ENCODE measurements at regions not wholly inside any gene's neighbourhood (a gene's known extent, or its start where the extent isn't known, plus 50 kb on each side); places are given as distances from the start of the nearest gene placed in this dataset.

GRCh38 chr6:164911873-164912580 is 397.4 kb downstream of the C6orf118 start:
- no peaks in the 10 kb centered on the region for H3K36me3 Mint-ChIP-seq (ENCODE audit: low read depth)
- intact Hi-C loops (cut with micrococcal nuclease), result no loop called here
- no peaks in the 10 kb centered on the region for H3K9me3 Mint-ChIP-seq
- H3K4me1 Mint-ChIP-seq (ENCODE audit: low read depth), result no peaks in the 10 kb centered on the region
- no peaks in the 10 kb centered on the region for H3K27me3 Mint-ChIP-seq (ENCODE audit: insufficient read depth)
- H3K4me3 Mint-ChIP-seq, result no peak overlapping the region
- no peak overlapping the region for H3K27ac Mint-ChIP-seq
- no peak for DNase-seq (ENCODE audit: low spot score)

GRCh38 chr6:164911151-164911550 is 398.3 kb downstream of the C6orf118 start:
- no peak overlapping the region for H3K4me3 Mint-ChIP-seq
- no peaks in the 10 kb centered on the region for H3K27me3 Mint-ChIP-seq (ENCODE audit: insufficient read depth)
- H3K36me3 Mint-ChIP-seq (ENCODE audit: low read depth), result no peaks in the 10 kb centered on the region
- no peaks in the 10 kb centered on the region for H3K9me3 Mint-ChIP-seq
- intact Hi-C loops (cut with micrococcal nuclease), result no loop called here
- no peaks in the 10 kb centered on the region for H3K4me1 Mint-ChIP-seq (ENCODE audit: low read depth)
- H3K27ac Mint-ChIP-seq, result no peak overlapping the region
- DNase-seq (ENCODE audit: low spot score), result no peak

- no peaks in the 10 kb centered on the region for H3K27me3 Mint-ChIP-seq (ENCODE audit: insufficient read depth)
- H3K36me3 Mint-ChIP-seq (ENCODE audit: low read depth), result no peaks in the 10 kb centered on the region
- no peak overlapping the region for H3K4me3 Mint-ChIP-seq
- intact Hi-C loops (cut with micrococcal nuclease), result no loop called here
- H3K27ac Mint-ChIP-seq, result no peak overlapping the region
- no peak for DNase-seq (ENCODE audit: low spot score)
- no peaks in the 10 kb centered on the region for H3K9me3 Mint-ChIP-seq
- H3K4me1 Mint-ChIP-seq (ENCODE audit: low read depth), result no peaks in the 10 kb centered on the region
Measured at GRCh38 chr6:164906766-164907165, 402.6 kb downstream of the C6orf118 start.

GRCh38 chr6:164905311-164905710 is 404.1 kb downstream of the C6orf118 start:
- no peak for DNase-seq (ENCODE audit: low spot score)
- Mint-ChIP-seq H3K4me1 (ENCODE audit: low read depth) (no peaks in the 10 kb centered on the region), H3K4me3 (no peak overlapping the region), H3K9me3 (no peaks in the 10 kb centered on the region), H3K36me3 (ENCODE audit: low read depth) (no peaks in the 10 kb centered on the region), H3K27me3 (ENCODE audit: insufficient read depth) (no peaks in the 10 kb centered on the region), H3K27ac (no peak overlapping the region)
- intact Hi-C loops (cut with micrococcal nuclease), result no loop called here

GRCh38 chr6:164898412-164898811 is 411.0 kb downstream of the C6orf118 start:
- intact Hi-C loops (cut with micrococcal nuclease), result no loop called here
- H3K4me1 Mint-ChIP-seq (ENCODE audit: low read depth), result no peaks in the 10 kb centered on the region
- H3K4me3 Mint-ChIP-seq, result no peak overlapping the region
- DNase-seq (ENCODE audit: low spot score), result no peak
- no peaks in the 10 kb centered on the region for H3K27me3 Mint-ChIP-seq (ENCODE audit: insufficient read depth)
- no peak overlapping the region for H3K27ac Mint-ChIP-seq
- peaks cover 21% of the 10 kb centered on the region for H3K9me3 Mint-ChIP-seq
- H3K36me3 Mint-ChIP-seq (ENCODE audit: low read depth), result no peaks in the 10 kb centered on the region

- no peak overlapping the region for H3K27ac Mint-ChIP-seq
- no peaks in the 10 kb centered on the region for H3K36me3 Mint-ChIP-seq (ENCODE audit: low read depth)
- intact Hi-C loops (cut with micrococcal nuclease), result no loop called here
- no peak overlapping the region for H3K4me3 Mint-ChIP-seq
- H3K4me1 Mint-ChIP-seq (ENCODE audit: low read depth), result no peaks in the 10 kb centered on the region
- H3K9me3 Mint-ChIP-seq, result peaks cover 21% of the 10 kb centered on the region
- DNase-seq (ENCODE audit: low spot score), result no peak
- no peaks in the 10 kb centered on the region for H3K27me3 Mint-ChIP-seq (ENCODE audit: insufficient read depth)
Measured at GRCh38 chr6:164897523-164898235, 411.7 kb downstream of the C6orf118 start.

- H3K9me3 Mint-ChIP-seq, result no peaks in the 10 kb centered on the region
- H3K4me1 Mint-ChIP-seq (ENCODE audit: low read depth), result no peaks in the 10 kb centered on the region
- H3K27ac Mint-ChIP-seq, result no peak overlapping the region
- no peaks in the 10 kb centered on the region for H3K36me3 Mint-ChIP-seq (ENCODE audit: low read depth)
- intact Hi-C loops (cut with micrococcal nuclease), result no loop called here
- no peak overlapping the region for H3K4me3 Mint-ChIP-seq
- H3K27me3 Mint-ChIP-seq (ENCODE audit: insufficient read depth), result no peaks in the 10 kb centered on the region
- DNase-seq (ENCODE audit: low spot score), result no peak
Measured at GRCh38 chr6:164889980-164890379, 419.4 kb downstream of the C6orf118 start.

- DNase-seq (ENCODE audit: low spot score), result no peak
- Mint-ChIP-seq H3K9me3 (no peaks in the 10 kb centered on the region), H3K4me1 (ENCODE audit: low read depth) (no peaks in the 10 kb centered on the region), H3K4me3 (no peak overlapping the region), H3K36me3 (ENCODE audit: low read depth) (no peaks in the 10 kb centered on the region), H3K27me3 (ENCODE audit: insufficient read depth) (no peaks in the 10 kb centered on the region), H3K27ac (no peak overlapping the region)
- intact Hi-C loops (cut with micrococcal nuclease), result no loop called here
Measured at GRCh38 chr6:164887660-164888059, 421.7 kb downstream of the C6orf118 start.

GRCh38 chr6:164882236-164882635 is 427.2 kb downstream of the C6orf118 start:
- H3K27me3 Mint-ChIP-seq (ENCODE audit: insufficient read depth), result no peaks in the 10 kb centered on the region
- no peak for DNase-seq (ENCODE audit: low spot score)
- no peak overlapping the region for H3K4me3 Mint-ChIP-seq
- H3K27ac Mint-ChIP-seq, result no peak overlapping the region
- no peaks in the 10 kb centered on the region for H3K9me3 Mint-ChIP-seq
- H3K4me1 Mint-ChIP-seq (ENCODE audit: low read depth), result no peaks in the 10 kb centered on the region
- H3K36me3 Mint-ChIP-seq (ENCODE audit: low read depth), result no peaks in the 10 kb centered on the region
- intact Hi-C loops (cut with micrococcal nuclease), result no loop called here

GRCh38 chr6:164871783-164872182 is 437.6 kb downstream of the C6orf118 start:
- no peak overlapping the region for H3K4me3 Mint-ChIP-seq
- no peak for DNase-seq (ENCODE audit: low spot score)
- H3K36me3 Mint-ChIP-seq (ENCODE audit: low read depth), result no peaks in the 10 kb centered on the region
- intact Hi-C loops (cut with micrococcal nuclease), result no loop called here
- H3K9me3 Mint-ChIP-seq, result peaks cover 14% of the 10 kb centered on the region
- no peaks in the 10 kb centered on the region for H3K4me1 Mint-ChIP-seq (ENCODE audit: low read depth)
- H3K27ac Mint-ChIP-seq, result no peak overlapping the region
- no peaks in the 10 kb centered on the region for H3K27me3 Mint-ChIP-seq (ENCODE audit: insufficient read depth)

GRCh38 chr6:164870164-164870563 is 439.2 kb downstream of the C6orf118 start:
- Mint-ChIP-seq H3K27me3 (ENCODE audit: insufficient read depth) (no peaks in the 10 kb centered on the region), H3K36me3 (ENCODE audit: low read depth) (no peaks in the 10 kb centered on the region), H3K4me3 (no peak overlapping the region), H3K4me1 (ENCODE audit: low read depth) (no peaks in the 10 kb centered on the region), H3K9me3 (peaks cover 23% of the 10 kb centered on the region), H3K27ac (no peak overlapping the region)
- intact Hi-C loops (cut with micrococcal nuclease), result no loop called here
- DNase-seq (ENCODE audit: low spot score), result no peak

GRCh38 chr6:164861967-164862366 is 447.4 kb downstream of the C6orf118 start:
- no peak overlapping the region for H3K27ac Mint-ChIP-seq
- no peaks in the 10 kb centered on the region for H3K27me3 Mint-ChIP-seq (ENCODE audit: insufficient read depth)
- H3K4me1 Mint-ChIP-seq (ENCODE audit: low read depth), result no peaks in the 10 kb centered on the region
- no peaks in the 10 kb centered on the region for H3K36me3 Mint-ChIP-seq (ENCODE audit: low read depth)
- peaks cover 16% of the 10 kb centered on the region for H3K9me3 Mint-ChIP-seq
- DNase-seq (ENCODE audit: low spot score), result no peak
- no peak overlapping the region for H3K4me3 Mint-ChIP-seq
- intact Hi-C loops (cut with micrococcal nuclease), result no loop called here

- no peak for DNase-seq (ENCODE audit: low spot score)
- Mint-ChIP-seq H3K36me3 (ENCODE audit: low read depth) (no peaks in the 10 kb centered on the region), H3K27me3 (ENCODE audit: insufficient read depth) (no peaks in the 10 kb centered on the region), H3K27ac (no peak overlapping the region), H3K4me1 (ENCODE audit: low read depth) (no peaks in the 10 kb centered on the region), H3K9me3 (peaks cover 6% of the 10 kb centered on the region), H3K4me3 (no peak overlapping the region)
- intact Hi-C loops (cut with micrococcal nuclease), result no loop called here
Measured at GRCh38 chr6:164859816-164860215, 449.6 kb downstream of the C6orf118 start.
